Mucosa of descending colon (tissue), 3 donors: ENCODE measurements at regions not wholly inside any gene's neighbourhood (a gene's known extent, or its start where the extent isn't known, plus 50 kb on each side); places are given as distances from the start of the nearest gene placed in this dataset.

Experiments used
- ATAC-seq: fragments of 200-7000 bp; cut with Tn5 transposase; one replicate; pipeline ENCODE4 v1.9.1; 2020; ENCODE audit warnings: mild to moderate bottlenecking, moderate library complexity
- DNase-seq, 3 donors: peaks; one replicate each; pipeline ENCODE4 v3.0.0-alpha.2; 2020
- H3K36me3 ChIP-seq: fragments of 200-600 bp; one replicate; pipeline ENCODE4 v1.8.0; 2021; ENCODE audit warnings: low read depth, mild to moderate bottlenecking
- H3K4me1 ChIP-seq: fragments of 200-600 bp; one replicate; pipeline ENCODE4 v1.8.0; 2021; ENCODE audit warnings: low read depth, mild to moderate bottlenecking
- H3K4me3 ChIP-seq: fragments of 200-600 bp; one replicate; pipeline ENCODE4 v1.8.0; 2021; ENCODE audit warnings: mild to moderate bottlenecking
- H3K9me3 ChIP-seq: fragments of 200-600 bp; one replicate; pipeline ENCODE4 v1.8.0; 2021; ENCODE audit warnings: mild to moderate bottlenecking
- intact Hi-C, 2 donors: fragments of 100-400 bp; cut with DNase I in 1 of 2; cut with micrococcal nuclease in 1 of 2; formaldehyde crosslinking; loops; one replicate each; pipeline versions ENCODE4 v1.11.0 to v1.11.1; 2022; cut with DNase I, micrococcal nuclease
- TF ChIP-seq, protein P1 (sequence below): fragments of 200-600 bp; IDR thresholded peaks from one replicate; pipeline ENCODE4 v1.8.0; 2022; ENCODE audit warnings: antibody characterized with exemption, mild to moderate bottlenecking
- donor health status: DM: no; HTN: no; CAD: no; lungs with moderate emphysema.
- donor health status: DM: no; HTN: no; CAD: no.
- donor health status: DM: no; HTN: yes; CAD: no.

DNA sequence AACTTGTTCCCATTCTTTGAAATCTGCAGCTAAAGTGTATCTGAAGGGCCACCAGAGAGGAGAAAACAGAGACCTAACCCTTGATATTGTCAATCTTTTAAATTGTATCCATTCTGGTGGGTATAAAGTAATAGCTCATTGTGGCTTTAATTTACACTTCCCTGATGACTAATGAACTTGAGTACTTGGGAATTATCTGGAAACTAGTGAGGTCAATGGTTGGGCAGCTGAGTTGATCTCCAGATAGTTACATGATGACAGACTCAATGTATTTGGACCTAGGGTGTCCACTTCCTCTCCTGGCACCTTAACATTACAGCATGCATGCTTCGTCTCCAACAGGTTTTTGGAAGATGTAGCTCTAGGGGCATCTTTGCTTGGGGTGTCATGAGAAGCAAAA is 195.2 kb downstream of the PDCD6IP start:
- Histone ChIP-seq H3K9me3 (peaks cover 7% of the 10 kb centered on the region), H3K4me3 (no peak overlapping the region), H3K4me1 (no peaks in the 10 kb centered on the region), H3K36me3 (no peaks in the 10 kb centered on the region)
- ATAC-seq: no peak
- TF ChIP-seq, protein P1, sequence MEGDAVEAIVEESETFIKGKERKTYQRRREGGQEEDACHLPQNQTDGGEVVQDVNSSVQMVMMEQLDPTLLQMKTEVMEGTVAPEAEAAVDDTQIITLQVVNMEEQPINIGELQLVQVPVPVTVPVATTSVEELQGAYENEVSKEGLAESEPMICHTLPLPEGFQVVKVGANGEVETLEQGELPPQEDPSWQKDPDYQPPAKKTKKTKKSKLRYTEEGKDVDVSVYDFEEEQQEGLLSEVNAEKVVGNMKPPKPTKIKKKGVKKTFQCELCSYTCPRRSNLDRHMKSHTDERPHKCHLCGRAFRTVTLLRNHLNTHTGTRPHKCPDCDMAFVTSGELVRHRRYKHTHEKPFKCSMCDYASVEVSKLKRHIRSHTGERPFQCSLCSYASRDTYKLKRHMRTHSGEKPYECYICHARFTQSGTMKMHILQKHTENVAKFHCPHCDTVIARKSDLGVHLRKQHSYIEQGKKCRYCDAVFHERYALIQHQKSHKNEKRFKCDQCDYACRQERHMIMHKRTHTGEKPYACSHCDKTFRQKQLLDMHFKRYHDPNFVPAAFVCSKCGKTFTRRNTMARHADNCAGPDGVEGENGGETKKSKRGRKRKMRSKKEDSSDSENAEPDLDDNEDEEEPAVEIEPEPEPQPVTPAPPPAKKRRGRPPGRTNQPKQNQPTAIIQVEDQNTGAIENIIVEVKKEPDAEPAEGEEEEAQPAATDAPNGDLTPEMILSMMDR: no peak
- no peak for DNase-seq
- intact Hi-C loops: no loop called here

DNA sequence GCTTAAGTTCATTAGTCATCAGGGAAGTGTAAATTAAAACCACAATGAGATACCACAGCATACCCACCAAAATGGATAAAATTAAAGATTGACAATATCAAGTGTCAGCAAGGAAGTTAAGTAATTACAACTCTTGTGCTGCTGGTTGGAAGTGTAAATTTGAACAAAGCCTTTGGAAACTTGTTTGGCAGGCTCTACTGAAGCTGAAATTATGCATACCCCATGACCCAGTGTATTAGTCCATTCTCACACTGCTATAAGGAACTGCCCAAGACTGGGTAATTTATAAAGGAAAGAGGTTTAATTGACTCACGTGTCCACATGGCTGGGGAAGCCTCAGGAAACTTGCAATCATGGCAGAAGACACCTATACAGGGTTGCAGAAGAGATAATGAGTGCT is 196.1 kb downstream of the PDCD6IP start:
- ATAC-seq (no peak), DNase-seq (no peak)
- Histone ChIP-seq H3K4me3 (no peak overlapping the region), H3K9me3 (peaks cover 7% of the 10 kb centered on the region), H3K36me3 (no peaks in the 10 kb centered on the region), H3K4me1 (no peaks in the 10 kb centered on the region)
- TF ChIP-seq, protein P1: no peak
- intact Hi-C loops: no loop called here

GRCh38 chr3:34000301-34000700 is 201.9 kb downstream of the PDCD6IP start:
- intact Hi-C loops: no loop called here
- DNase-seq (no peak), ATAC-seq (no peak)
- no peak overlapping the region for H3K4me3 ChIP-seq
- TF ChIP-seq, protein P1: no peak
- no peaks in the 10 kb centered on the region for H3K4me1 ChIP-seq
- H3K36me3 ChIP-seq: no peaks in the 10 kb centered on the region
- H3K9me3 ChIP-seq: peaks cover 7% of the 10 kb centered on the region

DNA sequence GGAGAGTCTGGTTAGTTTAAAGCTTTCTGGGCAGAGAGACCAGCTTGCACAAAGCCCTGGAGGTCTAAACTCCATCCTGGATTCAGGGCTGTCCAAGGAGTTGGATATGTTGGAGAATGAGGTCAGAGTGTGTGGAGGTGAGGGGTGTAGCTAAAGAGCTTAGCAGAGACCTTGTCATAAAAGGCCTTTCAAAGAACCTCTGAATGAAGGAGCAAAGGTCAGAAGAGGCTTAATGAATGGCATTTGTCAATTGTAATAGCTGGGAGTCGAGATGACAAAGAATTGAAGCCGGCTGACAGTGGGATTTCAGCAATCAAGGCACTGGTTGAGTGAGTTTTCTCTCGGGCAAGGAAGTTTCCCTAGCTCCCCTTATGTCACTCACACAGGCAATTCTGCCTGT is 202.6 kb downstream of the PDCD6IP start:
- ATAC-seq (no peak), DNase-seq (no peak)
- no peaks in the 10 kb centered on the region for H3K4me1 ChIP-seq
- no peaks in the 10 kb centered on the region for H3K36me3 ChIP-seq
- TF ChIP-seq, protein P1: no peak
- H3K4me3 ChIP-seq: no peak overlapping the region
- H3K9me3 ChIP-seq: peaks cover under 1% of the 10 kb centered on the region
- intact Hi-C loops: no loop called here

DNA sequence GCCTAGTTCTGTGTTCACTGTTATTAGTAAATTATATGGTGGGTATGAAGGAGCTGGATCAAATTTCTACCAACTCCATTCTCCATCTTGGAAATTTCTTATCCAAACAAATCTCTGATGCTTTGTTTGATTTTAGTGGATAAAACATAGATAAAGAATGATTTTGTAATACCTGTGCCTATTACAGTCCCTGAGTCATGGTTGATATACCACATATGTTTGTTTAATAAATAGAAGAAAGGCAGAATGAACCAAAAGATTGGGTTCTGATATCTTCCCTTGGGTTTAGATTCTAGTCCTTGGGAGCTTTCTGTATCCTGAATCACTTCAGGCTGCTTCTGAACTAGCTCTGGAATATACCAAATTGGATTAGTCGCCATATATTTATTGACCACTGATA is 203.6 kb downstream of the PDCD6IP start:
- no peaks in the 10 kb centered on the region for H3K36me3 ChIP-seq
- no peak for ATAC-seq
- intact Hi-C loops: no loop called here
- no peaks in the 10 kb centered on the region for H3K9me3 ChIP-seq
- no peak overlapping the region for H3K4me3 ChIP-seq
- H3K4me1 ChIP-seq: no peaks in the 10 kb centered on the region
- TF ChIP-seq, protein P1: no peak
- DNase-seq: no peak

DNA sequence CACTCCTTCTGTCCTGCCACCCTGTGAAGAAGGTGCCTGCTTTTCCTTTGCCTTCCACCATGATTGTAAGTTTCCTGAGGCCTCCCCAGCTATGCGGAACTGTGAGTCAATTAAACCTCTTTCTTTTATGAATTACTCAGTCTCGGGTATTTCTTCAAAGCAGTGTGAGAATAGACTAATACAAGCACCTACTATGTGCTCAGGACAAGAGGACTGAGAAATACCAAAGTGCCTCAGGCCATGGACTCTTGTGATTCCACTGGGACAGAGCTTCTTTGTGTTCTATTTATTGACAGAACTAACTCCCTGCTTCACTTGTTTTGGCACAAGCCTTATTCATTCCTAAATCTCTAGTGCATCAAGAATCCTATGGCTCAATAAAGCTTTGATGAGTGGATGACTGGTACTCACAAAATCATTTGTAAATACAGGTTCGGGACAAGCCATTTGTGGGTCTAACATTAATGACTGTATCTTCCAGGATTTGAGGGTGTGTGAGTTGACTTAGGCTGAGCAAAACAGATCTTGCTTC is 204.2 kb downstream of the PDCD6IP start:
- no peaks in the 10 kb centered on the region for H3K4me1 ChIP-seq
- ATAC-seq (no peak), DNase-seq (no peak)
- TF ChIP-seq, protein P1: no peak
- intact Hi-C loops: no loop called here
- H3K36me3 ChIP-seq: no peaks in the 10 kb centered on the region
- H3K9me3 ChIP-seq: no peaks in the 10 kb centered on the region
- H3K4me3 ChIP-seq: no peak overlapping the region
